HL-60 (cell line): ENCODE measurements at regions not wholly inside any gene's neighbourhood (a gene's known extent, or its start where the extent isn't known, plus 50 kb on each side); places are given as distances from the start of the nearest gene placed in this dataset.
"Not testable (repeated sequence)": the region's sequence is repeated elsewhere in the genome, so short reads cannot be mapped to it uniquely, and the experiment has no call there.

Experiments
- DNase-seq, 2 experiments: peaks; one replicate each; pipeline ENCODE4 v3.0.0-alpha.2; 2010 to 2020; ENCODE audit warnings: low read depth in 1 of 2, low spot score in 1 of 2
- H3K27ac ChIP-seq: fragments of 250-450 bp; sonication (Bioruptor Pico); replicated peaks from 2 replicates; pipeline ENCODE4 v1.5.1; 2020; ENCODE audit warnings: mild to moderate bottlenecking, moderate library complexity
- H3K27me3 ChIP-seq: fragments of 250-450 bp; sonication (Bioruptor Pico); 2 replicates; pipeline ENCODE4 v1.5.1; 2021; ENCODE audit warnings: mild to moderate bottlenecking, moderate library complexity; ENCODE audit not compliant: insufficient read depth, poor library complexity, severe bottlenecking
- H3K4me3 ChIP-seq: replicated peaks from 2 replicates; pipeline ENCODE4 v1.5.1; 2011; ENCODE audit warnings: mild to moderate bottlenecking, control low read depth, low read length; ENCODE audit not compliant: insufficient read depth

DNA sequence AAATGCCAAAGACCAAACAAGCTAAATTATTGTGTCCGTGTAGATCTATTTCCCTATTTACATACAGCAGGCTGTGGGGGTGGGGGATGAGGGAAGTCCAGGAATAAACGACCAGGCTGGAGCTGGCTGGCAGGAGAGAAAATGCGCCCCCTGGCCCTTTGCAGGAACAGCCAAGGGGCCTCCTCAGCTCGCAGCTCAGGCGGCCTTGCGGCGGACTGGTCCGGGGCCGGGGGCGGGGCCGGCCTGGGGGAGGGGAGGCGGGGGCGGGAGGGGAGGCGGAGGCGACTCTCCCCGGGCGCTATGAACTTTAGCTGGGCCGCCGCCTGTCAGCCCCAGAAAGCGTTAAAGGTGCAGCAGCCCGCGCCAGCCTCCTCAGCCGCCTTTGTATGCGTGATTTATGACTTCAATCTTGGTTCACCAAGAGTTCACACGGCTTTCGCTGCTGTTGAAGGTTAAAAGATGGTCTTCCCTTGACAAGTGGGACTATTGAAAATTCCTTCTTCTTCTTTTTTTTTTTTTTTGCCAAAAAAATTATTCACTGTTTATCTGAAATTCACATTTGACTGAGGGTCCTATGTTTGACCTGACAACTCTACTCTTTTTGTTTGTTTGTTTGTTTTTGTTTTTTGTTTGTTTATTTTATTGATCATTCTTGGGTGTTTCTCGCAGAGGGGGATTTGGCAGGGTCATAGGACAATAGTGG, 967.0 kb upstream of the DEFB115 start:
- not testable (repeated sequence) for H3K27me3 ChIP-seq, DNase-seq, H3K27ac ChIP-seq, H3K4me3 ChIP-seq

- DNase-seq, H3K27ac ChIP-seq, H3K4me3 ChIP-seq: not testable (repeated sequence)
Measured at GRCh38 chr20:30291064-30291379, 966.4 kb upstream of the DEFB115 start.

DNA sequence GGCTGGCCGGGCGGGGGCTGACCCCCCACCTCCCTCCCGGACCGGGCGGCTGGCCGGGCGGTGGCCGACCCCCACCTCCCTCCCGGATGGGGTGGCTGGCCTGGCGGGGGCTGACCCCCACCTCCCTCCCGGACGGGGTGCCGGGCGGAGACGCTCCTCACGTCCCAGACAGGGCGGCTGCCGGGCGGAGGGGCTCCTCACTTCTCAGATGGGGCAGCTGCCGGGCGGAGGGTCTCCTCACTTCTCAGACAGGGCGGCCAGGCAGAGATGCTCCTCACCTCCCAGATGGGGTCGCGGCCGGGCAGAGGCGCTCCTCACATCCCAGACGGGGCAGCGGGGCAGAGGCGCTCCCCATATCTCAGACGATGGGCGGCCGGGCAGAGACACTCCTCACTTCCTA, 965.8 kb upstream of the DEFB115 start:
- not testable (repeated sequence) for H3K27me3 ChIP-seq, H3K27ac ChIP-seq, DNase-seq, H3K4me3 ChIP-seq

More at GRCh38 chr20:30291064-30291379, 966.4 kb upstream of the DEFB115 start:
- H3K27me3 ChIP-seq = not testable (repeated sequence)

GRCh38 chr20:30295396-30295795, 962.1 kb upstream of the DEFB115 start:
- not testable (repeated sequence) for H3K4me3 ChIP-seq, DNase-seq, H3K27ac ChIP-seq, H3K27me3 ChIP-seq

DNA sequence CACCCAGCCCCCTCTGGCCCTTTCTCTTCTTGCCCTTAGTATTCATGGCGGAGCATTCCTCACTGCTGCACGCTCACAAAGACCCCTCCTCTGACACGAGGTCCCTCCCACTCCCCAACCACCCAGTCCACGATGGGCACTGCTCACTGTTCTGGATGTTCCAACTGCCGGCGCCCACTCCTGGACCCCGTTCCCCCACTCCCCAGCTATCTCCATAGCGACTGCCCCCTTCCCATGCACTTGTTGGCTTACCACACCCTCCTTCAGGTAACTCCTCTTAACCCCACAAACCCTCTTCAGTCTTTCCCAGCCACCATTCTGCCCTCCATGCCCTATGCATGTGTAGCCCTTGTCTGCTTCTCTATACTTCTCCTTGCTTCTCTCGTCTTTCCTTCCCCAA, 961.5 kb upstream of the DEFB115 start:
- not testable (repeated sequence) for H3K27me3 ChIP-seq, H3K27ac ChIP-seq, DNase-seq, H3K4me3 ChIP-seq

- not testable (repeated sequence) for H3K4me3 ChIP-seq, H3K27me3 ChIP-seq
Measured at GRCh38 chr20:30297878-30298595, 959.4 kb upstream of the DEFB115 start.

GRCh38 chr20:30300220-30300642, 957.2 kb upstream of the DEFB115 start:
- not testable (repeated sequence) for DNase-seq, H3K27ac ChIP-seq

More at GRCh38 chr20:30297878-30298595, 959.4 kb upstream of the DEFB115 start:
- DNase-seq, H3K27ac ChIP-seq: not testable (repeated sequence)

DNA sequence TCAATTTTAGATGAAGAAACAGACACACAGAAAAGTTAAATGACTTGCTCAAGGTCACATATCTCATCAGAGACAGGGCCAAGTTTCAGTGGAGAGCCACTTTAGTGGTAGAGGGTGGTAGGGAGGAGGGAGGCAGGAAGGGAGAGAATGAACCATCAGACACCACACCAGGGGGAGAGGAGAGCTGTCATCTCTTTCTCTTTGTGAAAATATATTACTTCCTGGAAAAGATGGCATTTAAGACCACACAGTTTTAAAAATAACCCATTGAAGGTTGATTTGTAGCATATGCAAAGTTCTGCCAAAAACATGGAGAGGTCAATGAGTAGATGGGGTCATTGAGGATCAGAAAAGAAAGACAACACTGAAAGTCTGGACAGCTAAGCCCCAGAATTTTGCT, 954.7 kb upstream of the DEFB115 start:
- DNase-seq, H3K27ac ChIP-seq, H3K4me3 ChIP-seq, H3K27me3 ChIP-seq: not testable (repeated sequence)

More at GRCh38 chr20:30300220-30300642, 957.2 kb upstream of the DEFB115 start:
- H3K4me3 ChIP-seq, H3K27me3 ChIP-seq: not testable (repeated sequence)

DNA sequence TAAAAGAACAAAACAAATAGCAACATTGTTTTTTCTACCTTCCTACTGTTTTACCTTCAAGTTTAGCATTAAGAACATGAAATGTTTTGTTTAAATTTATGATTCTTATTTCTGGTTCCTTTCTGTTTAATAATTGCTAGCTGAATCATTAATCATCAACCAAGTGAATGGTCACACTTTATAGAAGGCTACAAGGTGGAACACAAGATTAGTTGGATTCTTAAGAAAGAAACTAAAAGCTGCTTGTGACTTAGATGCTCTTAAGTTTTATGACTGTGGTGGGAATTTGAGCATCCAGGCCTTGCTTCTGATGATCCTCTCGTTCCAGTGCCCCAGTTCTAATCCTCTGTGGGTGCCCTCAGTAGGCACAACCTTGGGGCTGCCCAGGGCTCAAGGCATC, 947.5 kb upstream of the DEFB115 start:
- not testable (repeated sequence) for H3K27ac ChIP-seq, DNase-seq, H3K27me3 ChIP-seq, H3K4me3 ChIP-seq

- H3K27me3 ChIP-seq, H3K4me3 ChIP-seq, H3K27ac ChIP-seq, DNase-seq: not testable (repeated sequence)
Measured at GRCh38 chr20:30310385-30310784, 947.1 kb upstream of the DEFB115 start.

GRCh38 chr20:30312220-30312619, 945.2 kb upstream of the DEFB115 start:
- not testable (repeated sequence) for DNase-seq, H3K27ac ChIP-seq, H3K27me3 ChIP-seq, H3K4me3 ChIP-seq

DNA sequence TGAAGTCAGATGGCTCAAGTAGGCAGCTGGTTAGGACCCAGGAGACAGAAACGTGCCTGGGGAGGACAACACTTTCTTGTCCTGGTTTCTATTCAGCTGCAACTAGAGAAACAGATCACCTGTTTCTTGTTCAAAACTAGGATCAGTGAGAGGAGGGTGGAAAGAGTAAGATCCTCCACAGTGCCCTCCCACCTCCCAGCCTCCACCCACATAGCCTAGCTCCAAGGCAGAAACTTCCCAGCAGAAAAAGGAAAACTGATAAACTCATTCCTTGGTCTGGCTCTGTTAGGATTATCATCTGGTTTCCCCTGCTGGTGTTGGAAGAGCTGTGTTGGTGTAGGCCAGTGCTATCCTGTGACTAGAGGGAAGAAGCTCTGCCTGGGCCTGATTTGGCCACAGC, 943.8 kb upstream of the DEFB115 start:
- DNase-seq, H3K27ac ChIP-seq, H3K27me3 ChIP-seq, H3K4me3 ChIP-seq: not testable (repeated sequence)

- not testable (repeated sequence) for H3K27me3 ChIP-seq, DNase-seq, H3K27ac ChIP-seq, H3K4me3 ChIP-seq
Measured at GRCh38 chr20:30316063-30316462, 941.4 kb upstream of the DEFB115 start.

GRCh38 chr20:30316532-30317299, 940.7 kb upstream of the DEFB115 start:
- not testable (repeated sequence) for DNase-seq, H3K4me3 ChIP-seq, H3K27ac ChIP-seq, H3K27me3 ChIP-seq

DNA sequence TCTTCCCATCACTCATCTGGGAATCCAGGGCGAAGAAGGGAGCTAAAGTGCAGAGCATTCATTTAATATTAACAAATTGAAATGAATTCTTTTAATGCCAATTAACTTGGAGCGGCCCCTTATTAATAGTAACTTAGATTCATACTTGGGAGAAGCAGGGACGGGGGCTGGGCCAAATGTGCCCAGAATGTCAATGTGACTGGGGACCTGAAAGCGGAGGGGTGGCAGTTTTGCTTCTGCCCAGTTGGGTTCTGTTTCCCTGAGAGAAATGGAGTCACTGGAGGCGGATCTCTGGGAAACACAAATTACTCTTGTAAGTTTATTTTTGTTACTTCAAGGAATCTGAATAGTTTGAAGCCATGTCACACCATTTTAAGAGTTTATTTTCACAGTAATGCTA, 923.7 kb upstream of the DEFB115 start:
- H3K4me3 ChIP-seq, H3K27ac ChIP-seq, H3K27me3 ChIP-seq, DNase-seq: not testable (repeated sequence)
